ENCODE measurements at regions not wholly inside any gene's neighbourhood (a gene's known extent, or its start where the extent isn't known, plus 50 kb on each side); places are given as distances from the start of the nearest gene placed in this dataset.

GRCh38 chr6:26294302-26294701 is 70.7 kb upstream of the BTN3A2 start:
- no peak for DNase-seq

DNA sequence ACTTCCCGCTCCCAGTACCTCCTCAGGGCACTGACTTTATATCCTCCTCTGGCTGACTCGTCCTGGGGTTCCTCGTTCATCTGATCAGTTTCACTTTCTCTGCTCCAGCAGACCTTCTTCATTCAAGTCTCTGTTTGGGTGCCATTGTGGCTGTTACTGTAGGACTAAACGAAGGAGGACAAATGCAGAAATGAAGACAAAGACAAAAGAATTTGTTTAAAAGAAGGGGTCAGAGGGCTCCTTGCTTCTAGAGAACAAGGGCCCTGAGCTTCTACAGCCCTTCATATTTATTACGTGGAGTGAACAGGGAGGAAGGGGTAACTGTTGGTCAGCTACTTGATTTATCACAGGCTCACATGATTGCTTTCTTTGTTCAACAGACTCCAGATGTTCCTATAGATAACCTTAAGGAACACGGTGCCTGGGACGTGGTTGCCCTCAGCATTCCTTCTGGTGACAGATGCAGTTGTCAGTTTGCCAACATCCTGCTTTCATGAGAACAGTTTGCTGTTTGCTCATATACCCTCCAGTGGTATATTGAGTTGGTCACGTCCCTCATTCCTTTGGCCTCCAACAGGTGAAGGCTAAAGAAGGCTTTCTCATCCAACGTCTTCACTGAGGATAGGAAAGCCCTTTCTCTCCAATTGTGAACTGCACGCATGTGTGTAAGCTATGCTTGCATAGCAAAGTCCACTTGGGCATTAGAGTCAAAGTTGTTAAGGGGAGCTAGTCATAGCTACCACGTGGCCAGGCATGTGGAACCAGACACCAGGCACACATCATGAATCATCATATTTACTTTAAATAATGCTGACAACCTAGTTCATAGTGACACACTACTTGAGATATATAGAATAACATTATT is 69.1 kb upstream of the BTN3A2 start:
- no peak for DNase-seq

DNA sequence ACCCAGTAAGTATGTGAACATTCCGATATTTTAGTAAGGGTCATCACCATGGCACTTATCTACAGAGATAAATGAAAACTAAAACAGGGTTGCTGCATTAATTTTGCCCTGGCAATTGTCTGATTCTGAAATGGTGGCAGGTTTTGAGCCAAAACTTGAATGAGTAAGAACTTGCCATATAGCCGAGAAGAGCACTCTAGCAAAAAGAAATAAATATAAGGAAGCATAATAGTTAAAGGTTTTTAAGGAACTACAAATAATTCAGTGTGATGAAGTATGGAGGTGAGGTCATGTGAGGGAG is 68.5 kb upstream of the BTN3A2 start:
- DNase-seq: no peak

GRCh38 chr6:26296857-26297648 is 67.9 kb upstream of the BTN3A2 start:
- no peak for DNase-seq

- DNase-seq: no peak
Measured at GRCh38 chr6:26299286-26300042, 65.5 kb upstream of the BTN3A2 start.

GRCh38 chr6:26300043-26300331 is 65.0 kb upstream of the BTN3A2 start:
- DNase-seq: no peak

DNA sequence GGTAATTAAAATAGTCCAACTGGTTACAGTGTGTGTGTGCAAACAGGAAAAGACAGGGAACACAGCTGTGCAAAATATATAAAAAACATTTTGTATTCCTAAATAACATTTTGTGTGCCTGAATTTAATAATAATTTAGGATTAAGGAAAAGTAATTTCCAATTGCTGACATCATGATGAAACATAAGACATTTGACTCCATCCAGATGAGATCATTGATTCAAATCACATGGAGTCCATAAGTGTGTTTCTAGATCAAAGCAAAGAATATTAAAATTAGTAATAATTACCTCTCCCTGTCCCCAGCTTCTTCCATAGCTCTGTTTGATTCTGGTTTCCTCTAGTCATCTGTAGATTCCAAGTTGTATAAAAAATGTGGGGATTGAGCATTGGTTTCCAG is 64.6 kb upstream of the BTN3A2 start:
- DNase-seq: no peak

DNA sequence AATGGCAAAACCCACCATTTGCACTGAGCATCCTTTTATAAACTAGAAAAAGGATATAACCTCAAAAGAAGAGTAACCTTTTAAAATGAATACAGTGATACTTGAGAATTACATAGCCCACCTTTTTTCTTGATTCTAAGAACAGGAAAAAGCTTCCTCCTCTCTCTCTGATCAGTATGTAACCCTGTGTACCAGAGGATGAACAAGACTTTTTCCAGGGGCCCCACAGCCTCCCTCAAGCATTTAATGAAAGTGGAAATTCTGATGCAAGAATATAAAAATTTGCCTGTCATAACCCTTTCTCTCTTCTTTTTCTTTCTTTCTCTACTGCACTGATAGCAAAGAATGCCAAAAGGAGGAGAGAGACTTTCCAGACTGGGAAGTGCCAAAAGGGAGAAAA is 64.2 kb upstream of the BTN3A2 start:
- DNase-seq: no peak

- no peak for DNase-seq
Measured at GRCh38 chr6:26301638-26302037, 63.4 kb upstream of the BTN3A2 start.

DNA sequence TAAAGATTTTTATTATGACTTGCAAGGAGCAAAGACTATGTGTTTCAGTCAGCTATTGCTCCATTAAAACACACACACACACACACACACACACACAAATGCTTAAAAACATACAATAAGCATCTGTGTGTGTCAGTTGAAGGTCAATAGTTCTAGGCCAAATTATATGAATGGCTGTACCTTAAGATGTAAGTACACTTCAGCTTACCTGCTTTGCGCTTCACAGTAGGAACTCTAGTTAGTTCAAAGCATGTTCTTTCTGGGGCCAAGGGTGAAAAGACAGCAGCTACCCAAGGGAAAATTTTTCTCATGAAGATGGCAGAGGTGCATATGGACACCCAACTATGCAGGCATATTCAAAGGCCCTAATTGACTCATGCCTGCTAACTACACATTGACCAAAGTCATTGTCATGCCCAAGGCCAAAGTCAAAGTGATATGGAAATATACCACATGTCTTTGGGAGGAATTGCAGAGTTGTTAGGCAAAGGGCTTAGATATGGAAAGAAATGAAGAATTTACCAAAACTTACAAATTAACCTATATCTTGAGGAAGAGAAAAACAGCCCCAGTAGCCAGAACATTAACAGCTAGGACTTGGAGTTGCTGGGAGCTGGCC is 61.9 kb upstream of the BTN3A2 start:
- DNase-seq: no peak

DNA sequence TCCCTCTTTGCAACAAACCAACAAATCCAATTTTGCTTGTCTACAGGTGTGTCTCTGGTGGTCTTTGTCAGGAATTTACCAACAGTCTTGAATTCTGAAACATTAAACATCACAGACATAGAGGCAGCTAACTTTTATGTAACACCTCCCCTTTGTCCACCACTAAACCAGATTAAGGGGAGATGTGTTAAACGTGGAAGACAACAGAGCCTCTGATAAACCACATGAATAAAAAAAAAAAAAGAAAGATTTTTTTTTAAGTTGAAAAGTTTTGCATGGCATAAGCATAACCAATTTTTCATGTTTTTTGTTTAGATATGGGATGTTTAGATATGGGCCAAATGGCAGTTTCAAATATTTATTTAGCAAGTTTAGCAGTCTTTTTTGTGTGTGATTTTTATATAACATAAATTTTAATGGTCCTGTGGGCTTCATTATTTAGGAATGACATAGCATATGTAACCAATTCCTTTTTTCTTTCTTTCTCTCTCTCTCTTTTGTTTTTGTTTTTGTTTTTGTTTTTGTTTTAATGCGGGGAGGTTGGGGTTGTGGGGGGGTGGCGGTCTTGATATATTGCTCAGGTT is 60.7 kb upstream of the BTN3A2 start:
- no peak for DNase-seq

DNA sequence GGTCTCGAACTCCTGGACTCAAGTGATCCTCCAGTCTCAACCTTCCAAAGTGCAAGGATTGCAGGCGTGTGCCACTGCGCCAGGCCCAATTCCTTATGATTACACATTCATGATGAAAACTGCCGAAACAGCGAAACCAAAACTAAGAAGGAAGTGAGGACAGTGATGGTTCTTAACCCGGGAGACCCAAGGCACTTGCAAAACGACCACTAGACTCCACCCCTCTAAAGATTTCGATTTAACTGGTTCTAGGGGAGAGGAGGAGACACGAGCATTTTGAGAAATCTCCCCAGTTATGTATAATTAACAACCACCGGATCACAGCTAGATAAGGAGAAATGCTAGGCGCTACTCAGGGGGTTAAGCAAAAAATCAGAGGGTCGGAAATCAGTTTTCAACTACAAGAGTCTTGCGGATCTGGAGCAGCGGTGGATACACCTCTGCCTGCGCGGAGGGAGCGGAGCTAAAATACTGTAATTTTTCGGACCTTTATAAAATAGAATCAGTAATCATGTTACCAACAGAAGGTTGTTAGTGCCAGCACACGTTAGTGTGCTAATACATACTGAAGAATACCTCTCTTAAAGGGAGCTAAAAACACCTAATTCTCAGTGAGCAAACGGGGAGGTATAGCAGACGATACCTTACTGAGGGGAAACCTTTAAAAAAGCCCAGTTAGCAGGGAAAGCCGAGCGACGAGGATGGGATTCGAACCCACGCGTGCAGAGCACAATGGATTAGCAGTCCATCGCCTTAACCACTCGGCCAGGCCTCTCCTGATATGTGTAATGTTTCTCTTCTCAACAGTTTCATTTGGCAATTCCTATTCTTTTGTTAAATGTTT is 60.0 kb upstream of the BTN3A2 start:
- peak; percentile 29 for DNase-seq

- DNase-seq: no peak
Measured at GRCh38 chr6:26305641-26305969, 59.4 kb upstream of the BTN3A2 start.

DNA sequence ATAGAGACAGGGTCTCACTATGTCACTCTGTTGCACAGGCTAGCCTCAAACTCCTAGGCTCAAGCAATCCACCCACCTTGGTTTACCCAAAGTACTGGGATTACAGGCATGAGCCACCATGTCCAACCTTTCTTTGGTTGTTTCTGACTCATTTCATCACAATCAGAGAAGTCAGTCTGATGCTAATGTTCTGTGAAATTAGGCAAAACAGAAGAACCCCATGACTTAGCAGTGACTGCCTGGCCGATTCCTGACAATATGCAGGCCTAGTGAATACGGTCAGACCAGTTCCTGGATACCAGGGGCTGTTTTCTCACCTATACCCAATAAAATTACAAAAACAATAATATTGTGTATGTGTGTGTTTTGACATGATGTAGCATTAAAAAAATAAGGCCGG is 58.8 kb upstream of the BTN3A2 start:
- no peak for DNase-seq

DNA sequence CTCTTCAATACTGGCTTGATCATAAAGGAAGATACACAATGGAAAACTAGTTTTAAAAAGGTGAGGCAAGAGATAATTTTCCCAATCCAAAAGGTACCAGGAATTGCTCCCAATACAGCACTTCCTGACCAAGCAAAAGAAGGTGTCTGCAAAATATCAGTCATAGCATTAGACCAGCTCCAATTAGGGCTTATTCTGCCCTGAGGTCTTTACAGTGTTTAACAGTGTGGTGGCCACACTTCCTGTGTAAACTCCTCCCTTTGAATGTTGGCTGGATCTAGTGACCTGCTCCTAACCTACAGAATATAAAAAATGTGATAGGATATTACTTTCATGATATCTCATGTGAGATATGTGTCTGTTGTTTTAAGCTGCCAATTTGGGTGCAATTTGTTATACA is 57.1 kb upstream of the BTN3A2 start:
- DNase-seq: no peak

DNA sequence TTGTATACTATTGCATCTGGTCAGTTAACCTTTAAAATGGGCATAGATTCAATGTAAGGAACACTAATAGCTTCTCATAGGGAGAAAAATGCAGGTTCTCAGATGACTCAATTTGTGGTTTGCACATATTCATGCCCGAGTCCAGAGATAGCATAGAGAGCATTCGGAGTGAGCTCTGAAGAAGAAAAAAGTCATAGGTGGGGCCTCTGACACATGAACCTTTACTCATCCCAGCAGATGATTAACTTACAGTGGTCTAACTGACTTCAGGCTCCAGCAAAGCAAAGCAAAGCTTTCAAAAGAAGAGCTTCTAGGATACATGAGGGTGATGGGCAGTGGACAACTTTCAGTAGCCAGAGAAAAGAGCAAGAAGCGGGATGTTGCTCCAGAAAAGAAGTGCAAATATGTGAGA is 55.3 kb upstream of the BTN3A2 start:
- DNase-seq: no peak

DNA sequence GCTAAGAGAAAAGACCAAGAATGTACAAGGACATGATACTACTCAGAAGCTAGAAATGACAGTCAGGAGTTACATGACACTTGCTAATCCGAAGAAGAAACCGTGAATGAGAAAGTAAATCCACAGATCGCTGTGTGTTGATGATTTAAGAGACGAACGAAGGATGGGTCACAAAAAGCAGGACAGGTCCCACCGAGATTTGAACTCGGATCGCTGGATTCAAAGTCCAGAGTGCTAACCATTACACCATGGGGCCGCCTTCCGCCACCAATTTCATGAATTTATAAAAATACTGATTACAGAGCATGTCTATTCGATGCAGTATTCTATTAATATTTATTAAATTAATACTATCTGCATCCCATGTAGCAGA is 54.0 kb upstream of the BTN3A2 start:
- DNase-seq: no peak

GRCh38 chr6:26311385-26312095 is 53.5 kb upstream of the BTN3A2 start:
- DNase-seq: peak; percentile 52

DNA sequence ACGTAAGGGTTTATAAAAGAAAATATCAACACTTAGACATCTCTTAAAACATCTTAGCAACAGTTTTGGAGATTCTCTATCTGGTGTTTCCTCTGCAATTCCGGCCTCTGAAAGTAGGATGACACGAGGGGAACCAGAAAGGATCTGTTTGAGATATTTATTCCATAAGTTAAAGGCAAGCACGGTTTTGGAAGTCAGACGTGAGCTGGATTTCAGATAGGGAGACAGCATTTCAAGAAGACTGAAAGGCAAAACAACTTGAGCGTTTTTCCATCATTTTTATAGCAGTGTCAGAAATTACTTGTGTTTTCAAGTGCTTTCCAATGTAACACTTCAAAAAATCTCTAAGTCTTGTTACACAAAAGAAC is 52.9 kb upstream of the BTN3A2 start:
- no peak for DNase-seq

GRCh38 chr6:26312501-26313397 is 52.2 kb upstream of the BTN3A2 start:
- DNase-seq: peak; percentile 72

All from NCI-H524 treated with DMSO at 0.1 percent for 48 hours (cell line).